OCI-LY3 (cell line): ENCODE measurements at regions not wholly inside any gene's neighbourhood (a gene's known extent, or its start where the extent isn't known, plus 50 kb on each side); places are given as distances from the start of the nearest gene placed in this dataset.

Source experiments
- EZH2phosphoT487 ChIP-seq: fragments of 200-600 bp; shearing (Covaris generic); IDR thresholded peaks from 2 replicates; pipeline ENCODE4 v1.6.1; 2018; ENCODE audit warnings: antibody characterized with exemption, mixed run types, low read depth
- TF ChIP-seq, protein P1 (sequence below): fragments of 200-600, 300-600 bp; sonication (generic); IDR thresholded peaks from 2 replicates; pipeline ENCODE4 v1.5.1; 2014; ENCODE audit warnings: antibody characterized with exemption, low read length, low read depth

DNA sequence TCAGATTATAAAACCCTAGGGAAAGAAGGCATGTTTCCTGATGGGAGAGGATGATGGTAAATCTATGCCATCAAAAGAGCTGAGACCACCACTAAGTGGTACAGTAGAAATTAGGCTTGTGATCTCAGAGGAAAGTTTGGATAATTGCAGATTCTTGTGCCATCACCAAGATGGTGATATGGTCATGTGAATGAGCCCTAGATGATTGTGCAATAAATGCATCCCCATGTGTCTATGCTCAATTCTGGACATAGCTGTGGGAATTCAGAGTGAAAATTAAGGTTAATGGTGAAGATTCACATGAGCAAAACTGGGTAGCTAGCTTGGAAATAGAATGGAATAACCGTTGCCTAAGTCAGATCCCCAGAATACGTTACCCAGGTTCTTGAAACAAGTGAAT is 496.1 kb upstream of the FSIP2 start:
- TF ChIP-seq, protein P1, sequence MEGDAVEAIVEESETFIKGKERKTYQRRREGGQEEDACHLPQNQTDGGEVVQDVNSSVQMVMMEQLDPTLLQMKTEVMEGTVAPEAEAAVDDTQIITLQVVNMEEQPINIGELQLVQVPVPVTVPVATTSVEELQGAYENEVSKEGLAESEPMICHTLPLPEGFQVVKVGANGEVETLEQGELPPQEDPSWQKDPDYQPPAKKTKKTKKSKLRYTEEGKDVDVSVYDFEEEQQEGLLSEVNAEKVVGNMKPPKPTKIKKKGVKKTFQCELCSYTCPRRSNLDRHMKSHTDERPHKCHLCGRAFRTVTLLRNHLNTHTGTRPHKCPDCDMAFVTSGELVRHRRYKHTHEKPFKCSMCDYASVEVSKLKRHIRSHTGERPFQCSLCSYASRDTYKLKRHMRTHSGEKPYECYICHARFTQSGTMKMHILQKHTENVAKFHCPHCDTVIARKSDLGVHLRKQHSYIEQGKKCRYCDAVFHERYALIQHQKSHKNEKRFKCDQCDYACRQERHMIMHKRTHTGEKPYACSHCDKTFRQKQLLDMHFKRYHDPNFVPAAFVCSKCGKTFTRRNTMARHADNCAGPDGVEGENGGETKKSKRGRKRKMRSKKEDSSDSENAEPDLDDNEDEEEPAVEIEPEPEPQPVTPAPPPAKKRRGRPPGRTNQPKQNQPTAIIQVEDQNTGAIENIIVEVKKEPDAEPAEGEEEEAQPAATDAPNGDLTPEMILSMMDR = no peak
- TF ChIP-seq EZH2phosphoT487 = no peak
